ENCODE measurements at regions not wholly inside any gene's neighbourhood (a gene's known extent, or its start where the extent isn't known, plus 50 kb on each side); places are given as distances from the start of the nearest gene placed in this dataset.

- no peak for TF ChIP-seq POLR2A (IDR thresholded peaks at IDR 0.05; ENCODE audit: low read depth, low read length)
- TF ChIP-seq TAF1 (IDR thresholded peaks at IDR 0.05; ENCODE audit: borderline replicate concordance, low read depth, low read length), result no peak
- no peak for TF ChIP-seq POLR2AphosphoS5 (IDR thresholded peaks at IDR 0.05; ENCODE audit: low read depth, low read length)
These were observed 78.6 kb upstream of the CSF3R start for GRCh38 chr1:36561361-36561724.
